GM10248 (cell line): ENCODE measurements at regions not wholly inside any gene's neighbourhood (a gene's known extent, or its start where the extent isn't known, plus 50 kb on each side); places are given as distances from the start of the nearest gene placed in this dataset.
"Not testable (repeated sequence)": the region's sequence is repeated elsewhere in the genome, so short reads cannot be mapped to it uniquely, and the experiment has no call there.

ENCODE experiments used
- CTCF ChIA-PET: fragments of 300-600 bp; sonication (Branson Sonifier 250); formaldehyde crosslinking; extraction: SDS; loops from one replicate; lab custom pipeline; 2021; ENCODE audit warnings: antibody characterized with exemption; lab: Yijun Ruan, JAX
- POLR2A ChIA-PET: fragments of 350-650 bp; sonication (Branson Sonifier 250); formaldehyde crosslinking; extraction: SDS; loops from one replicate; lab custom pipeline; 2020; ENCODE audit warnings: antibody characterized with exemption; lab: Yijun Ruan, JAX
- DNase-seq: peaks from one replicate; pipeline ENCODE4 v3.0.0; 2012; ENCODE audit errors: extremely low spot score
- TF ChIP-seq, protein P1 (sequence below): IDR thresholded peaks from 2 replicates; pipeline ENCODE4 v1.5.1; 2012; ENCODE audit warnings: mild to moderate bottlenecking, low read depth; ENCODE audit errors: extremely low read depth, missing control alignments, control extremely low read depth

DNA sequence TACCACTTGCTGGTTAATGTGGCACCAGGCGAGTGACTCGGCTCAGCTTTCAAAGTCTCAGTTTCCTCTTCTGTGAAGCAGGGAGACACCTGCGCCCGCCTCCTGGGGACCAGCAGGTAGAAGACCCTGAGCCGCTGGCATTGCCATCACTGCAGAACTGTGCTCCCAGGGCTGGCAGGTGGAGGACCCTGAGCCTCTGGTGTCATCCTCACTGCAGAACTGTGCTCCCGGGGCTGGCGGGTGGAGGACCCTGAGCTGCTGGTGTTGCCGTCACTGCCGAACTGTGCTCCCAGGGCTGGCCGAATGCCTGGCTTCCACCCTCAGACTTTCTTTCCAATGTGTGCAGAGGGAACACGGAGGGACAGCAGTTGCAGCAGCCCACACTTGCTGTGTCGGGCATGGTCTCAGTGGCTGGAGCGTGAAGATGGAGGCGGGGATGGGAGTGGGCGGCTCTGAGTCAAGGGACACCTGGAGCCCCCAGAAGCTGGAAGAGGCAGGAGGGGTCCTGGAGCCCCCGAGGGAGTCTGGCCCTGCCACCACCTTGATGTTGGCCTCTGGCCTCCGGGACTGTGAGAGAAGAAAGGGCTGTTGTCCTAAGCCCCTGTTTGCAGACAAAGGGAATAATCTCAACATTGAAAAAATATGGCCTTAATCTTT lies 75.8 kb upstream of the METTL9 start:
- TF ChIP-seq, protein P1, sequence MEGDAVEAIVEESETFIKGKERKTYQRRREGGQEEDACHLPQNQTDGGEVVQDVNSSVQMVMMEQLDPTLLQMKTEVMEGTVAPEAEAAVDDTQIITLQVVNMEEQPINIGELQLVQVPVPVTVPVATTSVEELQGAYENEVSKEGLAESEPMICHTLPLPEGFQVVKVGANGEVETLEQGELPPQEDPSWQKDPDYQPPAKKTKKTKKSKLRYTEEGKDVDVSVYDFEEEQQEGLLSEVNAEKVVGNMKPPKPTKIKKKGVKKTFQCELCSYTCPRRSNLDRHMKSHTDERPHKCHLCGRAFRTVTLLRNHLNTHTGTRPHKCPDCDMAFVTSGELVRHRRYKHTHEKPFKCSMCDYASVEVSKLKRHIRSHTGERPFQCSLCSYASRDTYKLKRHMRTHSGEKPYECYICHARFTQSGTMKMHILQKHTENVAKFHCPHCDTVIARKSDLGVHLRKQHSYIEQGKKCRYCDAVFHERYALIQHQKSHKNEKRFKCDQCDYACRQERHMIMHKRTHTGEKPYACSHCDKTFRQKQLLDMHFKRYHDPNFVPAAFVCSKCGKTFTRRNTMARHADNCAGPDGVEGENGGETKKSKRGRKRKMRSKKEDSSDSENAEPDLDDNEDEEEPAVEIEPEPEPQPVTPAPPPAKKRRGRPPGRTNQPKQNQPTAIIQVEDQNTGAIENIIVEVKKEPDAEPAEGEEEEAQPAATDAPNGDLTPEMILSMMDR, result no peak
- no peak for DNase-seq
- CTCF ChIA-PET, result no interaction called here
- POLR2A ChIA-PET, result no interaction called here

DNA sequence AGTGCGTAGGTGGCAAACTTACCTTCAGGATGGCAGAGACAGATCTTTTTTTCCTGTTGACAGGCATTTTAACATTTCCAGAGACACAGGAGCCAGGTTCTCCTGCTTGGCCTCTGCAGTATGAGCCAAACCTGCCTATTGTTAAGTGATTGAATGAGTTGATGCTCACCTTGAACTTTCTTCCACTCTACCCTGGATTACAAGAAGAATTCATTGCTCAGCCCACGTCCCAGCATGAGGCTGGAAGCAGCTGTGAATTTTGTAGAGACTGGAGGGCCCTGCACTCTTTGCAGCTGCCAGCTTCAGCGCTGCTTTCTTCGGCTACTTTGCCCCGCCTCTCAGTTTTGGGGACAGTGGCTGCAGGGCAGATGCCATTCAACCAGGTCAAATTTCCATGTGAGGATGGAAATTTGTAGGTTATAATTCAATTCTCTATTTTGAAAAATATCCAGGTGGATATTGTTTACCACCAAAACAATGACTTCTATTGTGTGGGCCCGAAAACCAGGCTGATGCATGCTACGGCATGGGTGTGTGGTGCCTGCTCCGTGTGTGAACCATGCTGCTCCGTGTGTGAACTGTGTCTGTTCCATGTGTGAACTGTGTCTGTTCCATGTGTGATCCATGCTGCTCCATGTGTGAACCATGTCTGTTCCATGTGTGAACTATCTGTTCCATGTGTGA lies 75.2 kb upstream of the METTL9 start:
- CTCF ChIA-PET, result no interaction called here
- TF ChIP-seq, protein P1, result no peak
- DNase-seq, result no peak
- POLR2A ChIA-PET, result no interaction called here

DNA sequence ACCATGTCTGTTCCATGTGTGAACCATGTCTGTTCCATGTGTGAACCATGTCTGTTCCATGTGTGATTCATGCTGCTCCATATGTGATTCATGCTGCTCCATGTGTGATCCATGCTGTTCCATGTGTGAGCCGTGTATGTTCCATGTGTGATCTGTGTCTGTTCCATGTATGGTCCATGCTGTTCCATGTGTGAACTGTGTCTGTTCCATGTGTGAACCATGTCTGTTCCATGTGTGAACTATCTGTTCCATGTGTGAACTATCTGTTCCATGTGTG lies 74.7 kb upstream of the METTL9 start:
- DNase-seq, CTCF ChIA-PET, POLR2A ChIA-PET: not testable (repeated sequence)

DNA sequence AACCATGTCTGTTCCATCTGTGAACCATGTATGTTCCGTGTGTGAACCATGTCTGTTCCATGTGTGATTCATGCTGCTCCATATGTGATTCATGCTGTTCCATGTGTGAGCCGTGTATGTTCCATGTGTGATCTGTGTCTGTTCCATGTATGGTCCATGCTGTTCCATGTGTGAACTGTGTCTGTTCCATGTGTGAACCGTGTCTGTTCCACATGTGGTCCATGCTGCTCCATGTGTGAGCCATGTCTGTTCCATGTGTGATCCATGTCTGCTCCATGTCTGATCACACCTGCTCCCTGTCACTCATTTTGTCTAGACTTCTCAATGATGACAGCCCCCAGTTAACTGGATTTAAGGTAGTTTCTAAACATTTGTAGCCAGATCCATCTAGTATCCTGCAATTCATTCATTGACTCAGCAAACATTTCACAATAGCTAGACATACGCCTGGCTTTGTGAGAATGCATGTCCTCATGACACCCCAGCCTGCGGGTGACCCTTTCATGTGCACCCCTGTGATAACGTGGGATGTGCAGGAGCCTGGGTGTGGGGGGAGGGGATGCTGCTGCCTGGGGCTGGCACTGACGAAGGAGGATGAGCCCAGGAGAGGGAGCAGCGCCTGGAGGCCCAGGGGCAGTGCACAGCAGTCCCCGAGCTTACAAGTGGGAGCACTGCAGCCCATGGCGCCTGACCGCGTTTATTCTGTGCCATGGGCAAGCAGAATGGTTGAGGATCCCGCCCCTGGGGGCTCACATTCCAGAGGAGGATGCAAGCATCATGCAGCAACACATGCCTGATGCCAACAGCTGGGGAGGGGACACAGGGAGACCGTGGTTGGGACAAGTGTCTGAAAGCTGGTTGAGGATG lies 74.1 kb upstream of the METTL9 start:
- POLR2A ChIA-PET, DNase-seq: not testable (repeated sequence)
- CTCF ChIA-PET, result interaction anchor here (0.9 kb wide), 1 partner anchor 12 kb away, joined by 3 read pairs; no protein-coding TSS in a partner anchor

DNA sequence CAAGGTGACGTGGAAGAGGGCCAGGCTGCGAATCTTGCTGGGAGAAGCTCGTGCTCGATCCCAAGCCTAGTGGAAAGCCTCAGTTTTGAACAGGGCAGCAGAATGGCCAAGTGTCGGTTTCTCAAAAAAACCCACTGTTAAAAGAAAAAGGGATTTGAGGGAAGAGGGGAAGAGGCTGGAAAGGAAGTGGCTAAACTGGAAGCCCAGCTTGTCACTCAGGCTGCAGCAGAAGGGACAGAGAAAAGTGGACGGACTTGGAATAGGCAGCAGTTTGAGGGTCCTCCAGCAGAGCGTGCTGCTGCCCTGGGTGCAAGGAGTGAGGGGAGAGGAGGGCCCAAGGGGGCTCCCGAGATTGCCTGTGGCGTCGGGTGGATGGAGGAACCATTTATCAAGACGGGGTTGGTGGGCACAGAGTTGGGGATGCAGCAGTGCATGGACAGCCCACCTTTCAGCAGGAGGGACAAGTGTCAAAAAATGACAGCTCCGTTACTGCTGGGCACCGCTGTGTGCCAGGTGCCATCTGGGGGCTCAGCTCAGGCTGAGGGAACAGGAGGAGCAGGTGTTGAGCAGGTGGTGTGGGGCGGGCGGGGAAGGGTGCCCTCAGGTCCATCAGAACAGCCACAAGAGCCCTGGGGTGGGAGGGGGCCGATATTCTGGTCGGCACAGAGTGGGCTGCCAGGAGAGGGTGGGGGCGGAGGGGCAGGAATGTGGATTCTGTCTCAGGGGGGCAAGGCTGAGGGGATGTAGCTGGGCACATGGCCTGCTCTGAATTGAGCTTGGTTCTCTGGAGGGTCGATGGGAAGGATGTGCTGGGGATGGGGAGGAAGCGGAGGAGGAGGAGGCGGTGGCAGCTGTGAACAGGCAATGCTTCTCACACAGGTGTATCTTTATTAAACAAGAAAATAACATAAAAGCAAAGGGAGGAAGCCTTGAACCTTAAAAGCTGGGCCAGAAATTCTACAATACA lies 73.1 kb upstream of the METTL9 start:
- ChIA-PET CTCF (interaction anchor here (0.9 kb wide), 1 partner anchor 11 kb away, joined by 3 read pairs; no protein-coding TSS in a partner anchor), POLR2A (interaction anchor here (0.6 kb wide), 1 partner anchor 19 kb away, joined by 3 read pairs; no protein-coding TSS in a partner anchor)
- DNase-seq, result not testable (repeated sequence)

DNA sequence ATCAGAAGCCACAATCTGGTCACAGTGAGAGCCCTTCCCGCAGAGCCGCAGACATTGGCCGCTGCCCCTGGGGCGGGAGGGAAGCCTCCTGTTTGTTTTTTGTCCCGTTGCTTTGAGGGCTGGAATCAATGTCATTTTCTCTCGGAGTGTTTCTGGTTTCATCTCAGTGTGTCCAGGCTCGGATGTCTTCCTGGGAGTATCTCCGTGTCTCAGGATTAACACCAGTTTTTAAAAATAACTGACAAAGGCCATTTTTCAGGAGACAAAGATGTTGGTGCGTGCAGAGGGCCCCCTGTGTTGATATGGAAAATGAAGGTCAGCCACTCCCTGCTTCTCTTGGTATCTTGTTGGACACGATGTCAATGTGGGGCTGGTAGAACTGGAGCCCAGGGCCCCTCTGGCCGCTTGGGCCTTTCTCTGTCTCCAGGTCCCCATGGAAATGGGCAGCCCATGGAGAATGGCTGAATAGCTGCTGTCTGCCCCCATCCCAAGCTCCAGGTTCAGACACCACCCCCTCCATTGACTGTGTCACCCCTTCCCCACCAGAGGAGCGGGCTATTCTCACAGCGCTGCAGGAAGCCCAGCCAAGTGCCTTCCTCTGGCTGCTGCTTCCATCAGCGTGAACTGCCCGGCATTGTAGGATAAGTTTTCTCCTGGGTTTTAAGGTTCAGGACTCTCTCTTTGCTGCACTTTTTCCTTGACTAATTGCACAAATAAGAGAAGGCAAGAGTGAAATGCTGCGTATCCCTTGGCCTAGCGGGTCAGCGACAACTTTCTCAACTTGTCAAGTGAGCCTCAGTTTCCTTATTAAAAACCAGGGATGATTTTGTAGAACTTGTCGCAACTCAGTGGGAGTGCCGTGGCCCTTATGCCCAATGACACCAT lies 72.2 kb upstream of the METTL9 start:
- ChIA-PET POLR2A (interaction anchor here (0.6 kb wide), 1 partner anchor 18 kb away, joined by 3 read pairs; no protein-coding TSS in a partner anchor), CTCF (no interaction called here)
- TF ChIP-seq, protein P1, result no peak
- no peak for DNase-seq

DNA sequence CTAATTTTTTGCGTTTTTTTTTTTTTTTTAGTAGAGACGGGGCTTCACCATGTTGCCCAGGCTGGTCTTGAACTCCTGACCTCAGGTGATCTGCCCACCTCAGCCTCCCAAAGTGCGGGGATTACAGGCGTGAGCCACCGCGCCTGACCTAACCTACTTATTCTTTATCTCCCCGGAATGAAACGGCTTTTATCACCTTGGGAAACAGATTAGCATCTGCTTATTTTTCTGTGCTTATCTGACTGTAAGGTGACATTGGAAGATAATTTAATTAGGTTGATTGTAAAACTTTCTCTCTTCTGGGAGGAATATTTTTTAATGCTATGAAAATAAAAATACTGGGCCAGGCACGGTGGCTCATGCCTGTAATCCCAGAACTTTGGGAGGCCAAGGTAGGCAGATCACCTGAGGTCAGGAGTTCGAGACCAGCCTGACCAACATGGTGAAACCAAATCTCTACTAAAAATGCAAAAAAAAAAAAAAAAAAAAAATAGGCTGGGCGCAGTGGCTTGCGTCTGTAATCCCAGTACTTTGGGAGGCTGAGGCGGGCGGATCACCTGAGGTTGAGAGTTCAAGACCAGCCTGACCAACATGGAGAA lies 70.2 kb upstream of the METTL9 start:
- POLR2A ChIA-PET, DNase-seq, CTCF ChIA-PET: not testable (repeated sequence)

DNA sequence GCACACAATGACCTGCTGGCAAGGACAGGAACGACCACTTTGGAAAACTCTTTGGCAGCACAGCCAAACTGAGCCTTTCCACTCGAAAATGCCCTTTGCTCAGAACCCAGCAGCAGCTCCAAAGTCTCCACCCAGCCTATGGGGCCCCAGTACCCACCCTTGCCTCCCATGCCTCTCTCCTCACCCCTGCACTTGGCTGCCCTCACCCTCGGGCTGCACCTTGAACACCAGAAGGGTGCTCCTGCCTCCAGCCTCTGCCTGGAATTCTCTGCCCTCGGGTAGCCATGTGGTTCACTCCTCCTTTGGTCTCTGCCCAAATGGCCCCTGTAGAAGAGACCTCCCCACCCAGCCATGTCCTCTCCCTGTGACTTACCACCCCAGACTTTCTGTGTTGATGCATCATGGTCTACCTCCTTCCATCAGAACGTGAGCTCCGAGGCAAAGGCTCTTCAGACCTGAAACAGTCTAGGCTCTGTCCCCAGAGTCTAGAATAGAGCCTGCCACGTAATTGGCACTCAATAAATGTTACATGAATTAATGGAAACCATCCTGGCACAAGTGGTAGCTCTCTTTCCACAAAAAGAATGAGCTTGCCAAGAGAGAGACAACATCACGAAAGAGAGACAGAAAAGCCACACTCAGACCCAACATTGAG lies 68.5 kb upstream of the METTL9 start:
- CTCF ChIA-PET, DNase-seq, POLR2A ChIA-PET: not testable (repeated sequence)

DNA sequence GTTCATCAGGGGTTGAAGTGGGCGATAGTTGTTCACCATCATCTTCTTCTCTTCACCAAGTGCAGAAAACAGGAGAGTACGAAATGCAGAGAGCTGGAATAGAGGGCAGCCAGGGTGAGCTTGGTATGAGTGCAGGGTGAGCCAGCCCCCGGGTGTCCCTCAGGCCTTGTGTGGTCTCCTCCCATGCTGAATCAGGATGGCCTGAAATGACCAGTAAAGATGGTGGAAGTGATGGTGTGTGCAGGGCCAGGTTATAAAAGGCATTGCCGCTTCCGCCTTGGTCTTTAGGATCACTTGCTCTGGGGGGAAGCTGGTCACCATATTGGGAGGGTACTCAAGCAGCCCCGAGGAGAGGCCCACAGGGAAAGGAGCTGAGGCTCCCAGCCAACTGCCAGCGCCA lies 66.4 kb upstream of the METTL9 start:
- CTCF ChIA-PET, DNase-seq, POLR2A ChIA-PET: not testable (repeated sequence)

DNA sequence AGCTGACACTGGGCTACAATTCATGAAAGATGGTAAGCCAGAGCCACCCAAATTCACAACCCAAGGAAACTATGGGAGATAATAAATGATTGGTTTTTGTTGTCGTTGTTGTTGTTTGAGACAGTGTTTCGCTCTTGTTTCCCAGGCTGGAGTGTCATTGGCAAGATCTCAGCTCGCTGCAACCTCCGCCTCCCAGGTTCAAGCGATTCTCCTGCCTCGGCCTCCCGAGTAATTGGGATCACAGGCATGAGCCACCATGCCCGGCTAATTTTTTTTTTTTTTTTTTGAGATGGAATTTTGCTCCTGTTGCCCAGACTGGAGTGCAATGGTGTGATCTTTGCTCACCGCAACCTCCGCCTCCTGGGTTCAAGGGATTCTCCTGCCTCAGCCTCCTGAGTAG lies 65.9 kb upstream of the METTL9 start:
- DNase-seq, POLR2A ChIA-PET, CTCF ChIA-PET: not testable (repeated sequence)
